ENCODE measurements at regions not wholly inside any gene's neighbourhood (a gene's known extent, or its start where the extent isn't known, plus 50 kb on each side); places are given as distances from the start of the nearest gene placed in this dataset.

DNA sequence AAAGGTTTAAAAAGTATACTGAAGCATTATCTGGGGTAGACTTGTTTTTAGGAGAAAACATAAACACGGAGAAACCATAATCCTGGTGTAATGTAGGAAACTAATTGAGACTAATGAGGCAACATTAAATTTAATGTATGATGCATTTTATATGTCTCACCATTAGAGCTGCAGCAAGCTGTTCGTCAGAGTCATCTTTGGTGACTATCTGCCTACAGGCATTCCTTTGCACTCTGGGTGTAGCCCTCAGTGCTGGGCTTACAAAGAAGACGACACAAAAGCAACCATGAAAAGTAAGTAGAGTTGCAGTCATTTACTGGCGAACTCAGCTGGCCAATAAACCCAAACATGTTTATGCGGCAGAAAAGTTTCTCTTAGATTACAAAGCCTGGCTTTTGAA is 415.3 kb upstream of the ZEB2 start:
- TF ChIP-seq, protein P1, sequence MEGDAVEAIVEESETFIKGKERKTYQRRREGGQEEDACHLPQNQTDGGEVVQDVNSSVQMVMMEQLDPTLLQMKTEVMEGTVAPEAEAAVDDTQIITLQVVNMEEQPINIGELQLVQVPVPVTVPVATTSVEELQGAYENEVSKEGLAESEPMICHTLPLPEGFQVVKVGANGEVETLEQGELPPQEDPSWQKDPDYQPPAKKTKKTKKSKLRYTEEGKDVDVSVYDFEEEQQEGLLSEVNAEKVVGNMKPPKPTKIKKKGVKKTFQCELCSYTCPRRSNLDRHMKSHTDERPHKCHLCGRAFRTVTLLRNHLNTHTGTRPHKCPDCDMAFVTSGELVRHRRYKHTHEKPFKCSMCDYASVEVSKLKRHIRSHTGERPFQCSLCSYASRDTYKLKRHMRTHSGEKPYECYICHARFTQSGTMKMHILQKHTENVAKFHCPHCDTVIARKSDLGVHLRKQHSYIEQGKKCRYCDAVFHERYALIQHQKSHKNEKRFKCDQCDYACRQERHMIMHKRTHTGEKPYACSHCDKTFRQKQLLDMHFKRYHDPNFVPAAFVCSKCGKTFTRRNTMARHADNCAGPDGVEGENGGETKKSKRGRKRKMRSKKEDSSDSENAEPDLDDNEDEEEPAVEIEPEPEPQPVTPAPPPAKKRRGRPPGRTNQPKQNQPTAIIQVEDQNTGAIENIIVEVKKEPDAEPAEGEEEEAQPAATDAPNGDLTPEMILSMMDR (IDR thresholded peaks at IDR 0.05; ENCODE audit: unreplicated experiment), result no peak
- Mint-ChIP-seq H3K27ac (no peak overlapping the region), H3K4me3 (ENCODE audit: low read depth) (no peak overlapping the region), H3K9me3 (ENCODE audit: low read depth) (no peaks in the 10 kb centered on the region), H3K27me3 (no peaks in the 10 kb centered on the region), H3K36me3 (ENCODE audit: insufficient read depth) (no peaks in the 10 kb centered on the region), H3K4me1 (ENCODE audit: low read depth) (peaks cover 2% of the 10 kb centered on the region)
- no peak for DNase-seq (ENCODE audit: low spot score, unreplicated experiment)

DNA sequence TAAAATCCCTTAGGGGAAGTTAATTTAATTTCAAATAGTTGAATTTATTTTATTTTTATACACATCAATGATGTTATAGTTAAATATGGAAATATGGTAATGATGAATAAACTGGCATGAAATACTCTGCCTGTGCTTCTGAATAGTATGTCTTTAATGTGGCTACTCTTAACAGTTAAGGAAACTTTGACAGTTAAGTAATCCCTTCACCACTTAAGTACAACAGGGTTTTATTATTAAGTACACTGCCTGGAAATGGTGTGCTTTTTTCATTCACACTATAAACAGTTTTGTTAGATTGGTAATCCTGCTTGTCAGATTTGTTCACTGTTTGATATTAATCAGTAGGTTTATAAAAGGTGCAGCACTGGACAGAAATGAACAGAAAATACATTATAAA is 412.0 kb upstream of the ZEB2 start:
- peaks cover 7% of the 10 kb centered on the region for H3K9me3 Mint-ChIP-seq (ENCODE audit: low read depth)
- TF ChIP-seq, protein P1 (IDR thresholded peaks at IDR 0.05; ENCODE audit: unreplicated experiment), result no peak
- DNase-seq (ENCODE audit: low spot score, unreplicated experiment), result no peak

DNA sequence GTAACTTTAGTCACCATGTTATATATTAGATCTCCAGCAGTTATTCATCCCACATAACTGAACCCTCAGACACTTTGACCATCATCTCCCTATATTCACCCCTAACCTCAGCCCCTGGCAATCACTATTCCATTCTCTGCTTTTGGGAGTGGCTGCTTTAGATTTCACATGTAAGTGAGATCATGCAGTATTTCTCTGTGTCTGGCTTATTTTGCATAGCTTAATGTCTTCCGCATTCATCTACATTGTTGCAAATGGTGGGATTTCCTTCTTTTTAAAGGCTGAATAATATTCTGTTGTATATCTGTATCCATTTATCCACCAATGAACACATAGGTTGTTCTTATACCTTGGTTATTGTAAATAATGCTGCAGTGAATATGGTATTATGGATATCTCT is 411.6 kb upstream of the ZEB2 start:
- peaks cover 1% of the 10 kb centered on the region for H3K36me3 Mint-ChIP-seq (ENCODE audit: insufficient read depth)
- no peaks in the 10 kb centered on the region for H3K27me3 Mint-ChIP-seq
- H3K4me3 Mint-ChIP-seq (ENCODE audit: low read depth), result no peak overlapping the region
- DNase-seq (ENCODE audit: low spot score, unreplicated experiment), result no peak
- H3K9me3 Mint-ChIP-seq (ENCODE audit: low read depth), result peaks cover 7% of the 10 kb centered on the region
- no peaks in the 10 kb centered on the region for H3K4me1 Mint-ChIP-seq (ENCODE audit: low read depth)
- no peak overlapping the region for H3K27ac Mint-ChIP-seq
- TF ChIP-seq, protein P1 (IDR thresholded peaks at IDR 0.05; ENCODE audit: unreplicated experiment), result no peak

More for the DNA sequence above, 412.0 kb upstream of the ZEB2 start:
- H3K4me3 Mint-ChIP-seq (ENCODE audit: low read depth), result no peak overlapping the region
- peaks cover 1% of the 10 kb centered on the region for H3K36me3 Mint-ChIP-seq (ENCODE audit: insufficient read depth)
- no peak overlapping the region for H3K27ac Mint-ChIP-seq
- H3K27me3 Mint-ChIP-seq, result no peaks in the 10 kb centered on the region
- no peaks in the 10 kb centered on the region for H3K4me1 Mint-ChIP-seq (ENCODE audit: low read depth)

DNA sequence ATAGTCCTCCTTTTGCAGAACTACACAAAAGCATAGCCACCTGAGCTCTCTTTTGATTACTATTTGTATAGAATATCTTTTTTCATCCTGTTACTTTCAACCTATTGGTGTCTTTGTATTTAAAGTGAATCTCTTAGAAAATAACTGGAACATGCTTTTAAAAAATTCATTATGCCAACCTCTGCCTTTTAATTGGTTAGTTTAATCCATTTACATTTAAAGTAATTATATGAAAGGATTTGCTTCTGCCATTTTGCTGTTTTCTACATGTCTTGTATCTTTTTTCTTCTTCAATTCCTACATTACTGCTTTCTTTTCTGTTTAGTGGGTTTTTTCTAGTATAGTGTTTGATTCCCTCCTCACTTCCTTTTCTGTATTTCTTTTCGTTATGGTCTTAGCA is 407.5 kb upstream of the ZEB2 start:
- peaks cover 2% of the 10 kb centered on the region for H3K36me3 Mint-ChIP-seq (ENCODE audit: insufficient read depth)
- no peak overlapping the region for H3K4me3 Mint-ChIP-seq (ENCODE audit: low read depth)
- TF ChIP-seq, protein P1 (IDR thresholded peaks at IDR 0.05; ENCODE audit: unreplicated experiment), result no peak
- H3K27me3 Mint-ChIP-seq, result no peaks in the 10 kb centered on the region
- no peak for DNase-seq (ENCODE audit: low spot score, unreplicated experiment)
- H3K4me1 Mint-ChIP-seq (ENCODE audit: low read depth), result no peaks in the 10 kb centered on the region
- peaks cover 11% of the 10 kb centered on the region for H3K9me3 Mint-ChIP-seq (ENCODE audit: low read depth)
- no peak overlapping the region for H3K27ac Mint-ChIP-seq

DNA sequence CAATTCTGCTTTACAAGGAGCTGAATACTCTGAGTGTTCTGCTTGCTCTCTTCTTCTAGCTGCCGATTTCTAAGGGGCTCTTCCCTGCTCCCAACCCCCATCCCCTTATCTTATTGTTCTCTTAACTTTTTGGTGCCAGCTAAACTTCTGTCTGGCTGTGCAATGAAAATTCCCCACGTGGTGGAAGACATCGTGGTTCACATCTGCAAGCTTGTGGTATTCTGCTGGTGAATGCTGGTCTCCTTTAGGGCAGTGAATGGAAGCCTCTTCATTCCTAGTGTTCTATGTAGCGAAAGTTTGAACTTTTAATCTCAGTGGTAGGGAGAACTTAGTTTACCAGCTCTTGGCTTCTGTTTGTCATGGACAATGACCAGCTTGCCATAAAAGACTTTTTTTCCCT is 406.0 kb upstream of the ZEB2 start:
- peaks cover 13% of the 10 kb centered on the region for H3K9me3 Mint-ChIP-seq (ENCODE audit: low read depth)
- no peaks in the 10 kb centered on the region for H3K27me3 Mint-ChIP-seq
- H3K4me1 Mint-ChIP-seq (ENCODE audit: low read depth), result no peaks in the 10 kb centered on the region
- H3K4me3 Mint-ChIP-seq (ENCODE audit: low read depth), result no peak overlapping the region
- peaks cover 2% of the 10 kb centered on the region for H3K36me3 Mint-ChIP-seq (ENCODE audit: insufficient read depth)
- no peak for DNase-seq (ENCODE audit: low spot score, unreplicated experiment)
- TF ChIP-seq, protein P1 (IDR thresholded peaks at IDR 0.05; ENCODE audit: unreplicated experiment), result no peak
- H3K27ac Mint-ChIP-seq, result no peak overlapping the region

Data from progenitor cell of endocrine pancreas (in vitro differentiated cells).